OCI-LY1 (cell line): ENCODE measurements at regions not wholly inside any gene's neighbourhood (a gene's known extent, or its start where the extent isn't known, plus 50 kb on each side); places are given as distances from the start of the nearest gene placed in this dataset.

Experiments
- H2AFZ ChIP-seq: fragments of 200-600 bp; sonication (generic), shearing (Covaris generic); 2 replicates; pipeline ENCODE4 v1.6.0; 2014; ENCODE audit warnings: antibody characterized with exemption, mild to moderate bottlenecking, low read length
- H3F3A ChIP-seq: fragments of 200-600 bp; sonication (generic), shearing (Covaris generic); 2 replicates; pipeline ENCODE4 v1.6.0; 2014; ENCODE audit warnings: mild to moderate bottlenecking, antibody characterized with exemption, low read length, moderate library complexity; ENCODE audit not compliant: insufficient read depth
- H3K27ac ChIP-seq: fragments of 200-600 bp; sonication (generic); 2 replicates; pipeline ENCODE4 v1.5.1; 2014; ENCODE audit warnings: low read length, mixed run types, mild to moderate bottlenecking, low read depth; ENCODE audit not compliant: poor library complexity, severe bottlenecking
- H3K27me3 ChIP-seq: fragments of 200-600 bp; sonication (generic); 2 replicates; pipeline ENCODE4 v1.6.0; 2014; ENCODE audit warnings: antibody characterized with exemption, mild to moderate bottlenecking, low read length, moderate library complexity; ENCODE audit not compliant: insufficient read depth
- H3K36me3 ChIP-seq: fragments of 200-600 bp; sonication (generic); 2 replicates; pipeline ENCODE4 v1.6.1; 2014; ENCODE audit warnings: mild to moderate bottlenecking, antibody characterized with exemption, low read length, moderate library complexity, mixed read lengths; ENCODE audit not compliant: insufficient read depth
- H3K4me1 ChIP-seq: fragments of 200-600 bp; sonication (generic); 2 replicates; pipeline ENCODE4 v1.5.1; 2014; ENCODE audit warnings: mild to moderate bottlenecking, low read length, moderate library complexity; ENCODE audit not compliant: insufficient read depth, severe bottlenecking
- H3K4me2 ChIP-seq: fragments of 200-600 bp; sonication (generic), shearing (Covaris generic); 2 replicates; pipeline ENCODE4 v1.6.1; 2014; ENCODE audit warnings: low read length
- H3K4me3 ChIP-seq: fragments of 200-600 bp; sonication (generic); 2 replicates; pipeline ENCODE4 v1.5.1; 2014; ENCODE audit warnings: low read length, low read depth, mild to moderate bottlenecking, mixed read lengths; ENCODE audit not compliant: poor library complexity, severe bottlenecking
- H3K79me2 ChIP-seq: fragments of 200-600 bp; shearing (Covaris generic); 2 replicates; pipeline ENCODE4 v1.6.1; 2016; ENCODE audit warnings: mixed run types, low read length, mixed read lengths; ENCODE audit not compliant: insufficient read depth
- H3K9ac ChIP-seq: fragments of 200-600 bp; sonication (generic), shearing (Covaris generic); 2 replicates; pipeline ENCODE4 v1.6.1; 2014; ENCODE audit warnings: mild to moderate bottlenecking, low read length, mixed read lengths
- H3K9me2 ChIP-seq: fragments of 200-600 bp; sonication (generic), shearing (Covaris generic); 2 replicates; pipeline ENCODE4 v1.6.1; 2014; ENCODE audit warnings: low read depth, mild to moderate bottlenecking, low read length, mixed read lengths
- H3K9me3 ChIP-seq: fragments of 200-600 bp; shearing (Covaris generic); 2 replicates; pipeline ENCODE4 v1.6.1; 2014; ENCODE audit warnings: low read length, mixed read lengths
- H4K20me1 ChIP-seq: fragments of 200-600 bp; sonication (generic), shearing (Covaris generic); 2 replicates; pipeline ENCODE4 v1.6.0; 2016; ENCODE audit warnings: mild to moderate bottlenecking, low read length; ENCODE audit not compliant: insufficient read depth
- CTCF ChIP-seq: fragments of 200-600 bp; sonication (generic), shearing (Covaris generic); IDR thresholded peaks from 2 replicates; pipeline ENCODE4 v1.5.1; 2017; ENCODE audit warnings: mild to moderate bottlenecking, antibody characterized with exemption, low read length, moderate library complexity, mixed read lengths
- EZH2 ChIP-seq: fragments of 200-600 bp; sonication (generic), shearing (Covaris generic); IDR thresholded peaks from 2 replicates; pipeline ENCODE4 v1.8.0; 2017; ENCODE audit warnings: borderline replicate concordance, mixed run types, mild to moderate bottlenecking, antibody characterized with exemption, low read length, moderate library complexity, mixed read lengths

- Histone ChIP-seq H3K27me3 (no peaks in the 10 kb centered on the region), H4K20me1 (no peaks in the 10 kb centered on the region), H3K9ac (no peak overlapping the region), H3F3A (no peaks in the 10 kb centered on the region), H2AFZ (no peak overlapping the region), H3K9me3 (no peaks in the 10 kb centered on the region), H3K36me3 (no peaks in the 10 kb centered on the region), H3K27ac (no peak overlapping the region), H3K4me1 (no peaks in the 10 kb centered on the region), H3K4me2 (no peak overlapping the region), H3K9me2 (no peaks in the 10 kb centered on the region), H3K4me3 (no peak overlapping the region), H3K79me2 (no peaks in the 10 kb centered on the region)
- TF ChIP-seq CTCF (no peak), EZH2 (no peak)
These were observed 486.4 kb upstream of the DAB1 start for GRCh38 chr1:57910305-57910704.

GRCh38 chr1:57908147-57908890 lies 484.5 kb upstream of the DAB1 start:
- H3F3A ChIP-seq = no peaks in the 10 kb centered on the region
- H3K79me2 ChIP-seq = no peaks in the 10 kb centered on the region
- H3K4me2 ChIP-seq = no peak overlapping the region
- H3K27me3 ChIP-seq = no peaks in the 10 kb centered on the region
- H2AFZ ChIP-seq = no peak overlapping the region
- no peaks in the 10 kb centered on the region for H3K4me1 ChIP-seq
- no peak overlapping the region for H3K9ac ChIP-seq
- no peak for TF ChIP-seq CTCF
- no peak for TF ChIP-seq EZH2
- no peaks in the 10 kb centered on the region for H4K20me1 ChIP-seq
- no peaks in the 10 kb centered on the region for H3K9me3 ChIP-seq
- H3K36me3 ChIP-seq = no peaks in the 10 kb centered on the region
- H3K27ac ChIP-seq = no peak overlapping the region
- no peaks in the 10 kb centered on the region for H3K9me2 ChIP-seq
- H3K4me3 ChIP-seq = no peak overlapping the region

GRCh38 chr1:57901208-57901919 lies 477.5 kb upstream of the DAB1 start:
- H3K9me3 ChIP-seq = no peaks in the 10 kb centered on the region
- H3K79me2 ChIP-seq = no peaks in the 10 kb centered on the region
- no peaks in the 10 kb centered on the region for H3K36me3 ChIP-seq
- no peak overlapping the region for H3K4me3 ChIP-seq
- no peak overlapping the region for H3K4me2 ChIP-seq
- TF ChIP-seq CTCF (no peak), EZH2 (no peak)
- H3F3A ChIP-seq = no peaks in the 10 kb centered on the region
- no peaks in the 10 kb centered on the region for H3K27me3 ChIP-seq
- no peak overlapping the region for H3K27ac ChIP-seq
- H3K9me2 ChIP-seq = no peaks in the 10 kb centered on the region
- H2AFZ ChIP-seq = no peak overlapping the region
- no peak overlapping the region for H3K9ac ChIP-seq
- no peaks in the 10 kb centered on the region for H4K20me1 ChIP-seq
- no peaks in the 10 kb centered on the region for H3K4me1 ChIP-seq
